PC-3 (cell line): ENCODE measurements at regions not wholly inside any gene's neighbourhood (a gene's known extent, or its start where the extent isn't known, plus 50 kb on each side); places are given as distances from the start of the nearest gene placed in this dataset.

Source experiments
- ATAC-seq: fragments of 200-7000 bp; cut with Tn5 transposase; 2 replicates; pipeline ENCODE4 v1.9.1; 2020; ENCODE audit warnings: mild to moderate bottlenecking, moderate library complexity
- BruUV-seq: library from RNA; stranded (reverse); fragments of 400-500 nt; replicated peaks from 2 replicates; lab custom pipeline; 2021; lab: Mats Ljungman, UMichigan
- CTCF ChIA-PET: fragments of 300-600 bp; sonication (Branson Sonifier 250); formaldehyde crosslinking; loops from one replicate; lab custom pipeline; 2022; ENCODE audit warnings: antibody characterized with exemption; lab: Charles Lee
- POLR2A ChIA-PET: fragments of 300-600 bp; sonication (Branson Sonifier 250); formaldehyde crosslinking; loops from one replicate; lab custom pipeline; 2022; ENCODE audit warnings: antibody characterized with exemption; ENCODE audit not compliant: unreplicated experiment; lab: Charles Lee
- DNase-seq: peaks from one replicate; pipeline ENCODE4 v3.0.0-alpha.2; 2015
- H2AFZ ChIP-seq: fragments of 300-600 bp; sonication (generic); 2 replicates; pipeline ENCODE4 v1.6.0; 2016; ENCODE audit warnings: antibody characterized with exemption, low read length
- H3F3A ChIP-seq: fragments of 300-600 bp; sonication (generic); one replicate; pipeline ENCODE4 v1.6.0; 2017; ENCODE audit warnings: antibody characterized with exemption, low read length, control low read depth, mild to moderate bottlenecking; ENCODE audit not compliant: unreplicated experiment
- H3K27ac ChIP-seq: fragments of 300-600 bp; sonication (generic); 2 replicates; pipeline ENCODE4 v1.5.1; 2016; ENCODE audit warnings: mild to moderate bottlenecking, low read length
- H3K27me3 ChIP-seq: fragments of 300-600 bp; sonication (generic); 2 replicates; pipeline ENCODE4 v1.6.1; 2016; ENCODE audit warnings: low read length, mixed read lengths
- H3K36me3 ChIP-seq: fragments of 300-600 bp; sonication (generic); 2 replicates; pipeline ENCODE4 v1.6.1; 2016; ENCODE audit warnings: low read depth, mixed run types, low read length, mixed read lengths
- H3K4me1 ChIP-seq: fragments of 300-600 bp; sonication (generic); 2 replicates; pipeline ENCODE4 v1.5.1; 2016; ENCODE audit warnings: low read length; ENCODE audit not compliant: insufficient read depth
- H3K4me2 ChIP-seq: fragments of 300-600 bp; sonication (generic); 2 replicates; pipeline ENCODE4 v1.6.0; 2016; ENCODE audit warnings: low read length
- H3K4me3 ChIP-seq: fragments of 300-600 bp; sonication (generic); 2 replicates; pipeline ENCODE4 v1.5.1; 2016; ENCODE audit warnings: mild to moderate bottlenecking, low read length, mixed read lengths
- H3K79me2 ChIP-seq: fragments of 300-600 bp; sonication (generic); 2 replicates; pipeline ENCODE4 v1.6.1; 2017; ENCODE audit warnings: low read length, mixed read lengths
- H3K9ac ChIP-seq: fragments of 300-600 bp; sonication (generic); 2 replicates; pipeline ENCODE4 v1.6.0; 2016; ENCODE audit warnings: mild to moderate bottlenecking, low read length
- H3K9me2 ChIP-seq: fragments of 300-600 bp; sonication (generic); replicated peaks from 2 replicates; pipeline ENCODE4 v1.6.1; 2016; ENCODE audit warnings: mixed run types, low read length, mixed read lengths
- H3K9me3 ChIP-seq: fragments of 300-600 bp; sonication (generic); 2 replicates; pipeline ENCODE4 v1.6.1; 2016; ENCODE audit warnings: low read length, mixed read lengths
- H4K20me1 ChIP-seq: fragments of 300-600 bp; sonication (generic); 2 replicates; pipeline ENCODE4 v1.6.1; 2016; ENCODE audit warnings: low read length, mixed read lengths
- CTCF ChIP-seq: fragments of 300-600 bp; sonication (generic); conservative IDR thresholded peaks from 2 replicates; pipeline ENCODE4 v1.5.1; 2017; ENCODE audit warnings: antibody characterized with exemption, low read depth, mild to moderate bottlenecking, low read length
- EZH2 ChIP-seq: fragments of 300-600 bp; sonication (generic); IDR thresholded peaks from one replicate; pipeline ENCODE4 v1.6.1; 2017; ENCODE audit warnings: antibody characterized with exemption, mild to moderate bottlenecking, low read length; ENCODE audit not compliant: unreplicated experiment
- EZH2phosphoT487 ChIP-seq: fragments of 300-600 bp; sonication (generic); IDR thresholded peaks from 2 replicates; pipeline ENCODE4 v1.6.1; 2018; ENCODE audit warnings: mild to moderate bottlenecking, antibody characterized with exemption, low read length, borderline replicate concordance
- intact Hi-C: fragments of 100-400 bp; cut with micrococcal nuclease; formaldehyde crosslinking; loops from 2 replicates; pipeline ENCODE4 v1.9.0; 2023

- H3K36me3 ChIP-seq: no peaks in the 10 kb centered on the region
- H3F3A ChIP-seq: no peaks in the 10 kb centered on the region
- no peaks in the 10 kb centered on the region for H4K20me1 ChIP-seq
- H3K9ac ChIP-seq: no peak overlapping the region
- no TSS peak for BruUV-seq
- no peak overlapping the region for H3K27ac ChIP-seq
- H3K27me3 ChIP-seq: no peaks in the 10 kb centered on the region
- H3K4me1 ChIP-seq: no peaks in the 10 kb centered on the region
- TF ChIP-seq EZH2: no peak
- TF ChIP-seq CTCF: no peak
- TF ChIP-seq EZH2phosphoT487: no peak
- no peak overlapping the region for H3K4me2 ChIP-seq
- no peak overlapping the region for H3K4me3 ChIP-seq
- H3K9me3 ChIP-seq: no peaks in the 10 kb centered on the region
- POLR2A ChIA-PET: no interaction called here
- DNase-seq: no peak
- intact Hi-C loops: no loop called here
- no peaks in the 10 kb centered on the region for H3K9me2 ChIP-seq
- CTCF ChIA-PET: no interaction called here
- H3K79me2 ChIP-seq: no peaks in the 10 kb centered on the region
- ATAC-seq: no peak
- H2AFZ ChIP-seq: no peak overlapping the region
Measured at GRCh38 chr5:92807085-92807484, 773.9 kb downstream of the NR2F1-AS1 start.

GRCh38 chr5:92805446-92805845 is 775.6 kb downstream of the NR2F1-AS1 start:
- Histone ChIP-seq H4K20me1 (no peaks in the 10 kb centered on the region), H3K4me1 (no peaks in the 10 kb centered on the region), H3K9me3 (no peaks in the 10 kb centered on the region), H3K9me2 (no peaks in the 10 kb centered on the region), H2AFZ (no peak overlapping the region), H3K4me3 (no peak overlapping the region), H3K4me2 (no peak overlapping the region), H3K79me2 (no peaks in the 10 kb centered on the region), H3K36me3 (no peaks in the 10 kb centered on the region), H3K27ac (no peak overlapping the region), H3K9ac (no peak overlapping the region), H3K27me3 (no peaks in the 10 kb centered on the region), H3F3A (no peaks in the 10 kb centered on the region)
- ChIA-PET CTCF (no interaction called here), POLR2A (no interaction called here)
- ATAC-seq (no peak), DNase-seq (no peak)
- intact Hi-C loops: no loop called here
- BruUV-seq: no TSS peak
- TF ChIP-seq EZH2phosphoT487 (no peak), EZH2 (no peak), CTCF (no peak)

GRCh38 chr5:92801911-92802310 is 779.1 kb downstream of the NR2F1-AS1 start:
- no peaks in the 10 kb centered on the region for H3K4me1 ChIP-seq
- no peaks in the 10 kb centered on the region for H4K20me1 ChIP-seq
- BruUV-seq: no TSS peak
- H3K27me3 ChIP-seq: no peaks in the 10 kb centered on the region
- POLR2A ChIA-PET: no interaction called here
- intact Hi-C loops: no loop called here
- H3K27ac ChIP-seq: no peak overlapping the region
- no peak overlapping the region for H2AFZ ChIP-seq
- no peaks in the 10 kb centered on the region for H3K9me3 ChIP-seq
- H3K79me2 ChIP-seq: no peaks in the 10 kb centered on the region
- no peaks in the 10 kb centered on the region for H3F3A ChIP-seq
- CTCF ChIA-PET: no interaction called here
- no peaks in the 10 kb centered on the region for H3K9me2 ChIP-seq
- H3K9ac ChIP-seq: no peak overlapping the region
- H3K4me2 ChIP-seq: no peak overlapping the region
- DNase-seq: no peak
- H3K4me3 ChIP-seq: no peak overlapping the region
- no peak for ATAC-seq
- no peaks in the 10 kb centered on the region for H3K36me3 ChIP-seq
- no peak for TF ChIP-seq EZH2
- TF ChIP-seq EZH2phosphoT487: no peak
- TF ChIP-seq CTCF: no peak
